GM19395 (cell line): ENCODE measurements at regions not wholly inside any gene's neighbourhood (a gene's known extent, or its start where the extent isn't known, plus 50 kb on each side); places are given as distances from the start of the nearest gene placed in this dataset.

Experiments
- ATAC-seq: cut with Tn5 transposase; IDR thresholded peaks from one replicate; pipeline ENCODE4 v1.9.1; 2021; ENCODE audit warnings: mild to moderate bottlenecking, moderate library complexity; ENCODE audit not compliant: unreplicated experiment

DNA sequence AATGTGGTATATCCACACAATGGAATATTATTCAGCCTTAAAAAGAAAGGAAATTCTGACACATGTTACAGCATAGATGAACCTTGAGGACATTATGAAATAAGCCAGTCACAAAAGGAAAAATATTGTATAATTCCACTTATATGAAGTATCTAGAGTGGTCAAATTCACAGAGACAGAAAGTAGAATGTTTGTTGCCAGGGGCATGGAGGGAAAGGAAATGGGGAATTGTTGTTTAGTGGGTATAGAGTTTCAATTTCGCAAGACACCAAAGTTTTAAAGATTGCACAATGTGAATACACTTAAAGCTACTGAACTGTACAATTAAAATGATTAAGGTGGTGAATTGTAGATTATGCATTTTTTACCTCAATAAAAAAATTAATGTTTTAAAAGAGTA lies 92.9 kb downstream of the TXNL1 start:
- no peak for ATAC-seq

GRCh38 chr18:56542476-56542875 lies 95.9 kb downstream of the TXNL1 start:
- no peak for ATAC-seq

DNA sequence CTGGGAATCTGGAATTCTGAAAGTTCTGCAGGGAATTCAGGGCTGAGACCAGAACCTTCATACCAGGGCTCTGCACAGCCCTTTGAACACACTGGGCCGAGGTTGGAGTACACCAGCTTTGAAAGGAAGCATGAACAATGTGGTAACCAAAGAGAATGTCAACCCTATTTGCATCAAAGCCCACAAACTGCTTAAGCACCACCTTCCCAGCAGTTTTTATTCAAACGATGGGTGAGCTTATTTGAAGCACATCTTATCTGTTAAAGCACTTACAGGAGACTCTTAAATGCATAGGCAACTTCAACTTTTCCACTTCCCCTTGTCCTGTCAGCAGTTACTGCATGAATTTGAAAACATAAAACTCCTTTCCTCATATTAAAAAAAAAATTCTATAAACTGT lies 96.6 kb downstream of the TXNL1 start:
- ATAC-seq = no peak

DNA sequence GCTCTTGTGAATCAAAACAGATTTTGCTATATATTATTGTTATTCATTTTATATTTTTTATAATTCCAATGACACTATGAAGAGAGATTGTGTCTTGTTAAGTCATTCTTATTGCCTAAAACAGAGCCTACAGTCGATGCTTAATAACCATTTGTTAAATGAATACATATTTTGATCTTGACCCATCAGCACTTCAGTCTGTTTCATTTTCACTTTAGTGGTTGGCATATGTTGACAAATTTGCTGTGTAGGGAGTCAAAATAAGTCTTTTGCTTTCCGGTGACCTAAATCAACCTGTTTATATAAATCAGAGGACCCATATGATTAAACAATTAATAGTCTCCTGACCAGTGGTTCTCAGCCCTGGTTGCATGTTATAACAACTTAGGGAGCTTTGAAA lies 97.1 kb downstream of the TXNL1 start:
- ATAC-seq = no peak

DNA sequence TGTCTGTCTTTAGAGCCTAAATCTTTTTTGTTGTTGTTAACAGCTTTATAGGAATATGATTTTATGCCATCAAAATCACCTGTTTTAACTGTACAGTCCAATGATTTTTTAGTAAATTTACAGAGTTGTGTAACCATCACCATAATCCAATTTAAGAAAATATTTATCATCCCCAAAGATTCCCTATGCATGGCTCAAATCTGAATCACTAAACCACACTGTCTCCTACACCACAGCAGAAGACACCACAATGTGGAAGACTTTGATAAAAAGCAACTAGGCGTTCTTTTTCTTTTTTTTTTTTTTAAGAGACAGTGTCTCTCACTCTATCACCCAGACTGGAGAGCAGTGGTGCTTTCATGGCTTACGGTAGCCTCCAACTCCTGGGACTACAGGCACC lies 99.6 kb downstream of the TXNL1 start:
- ATAC-seq = no peak

DNA sequence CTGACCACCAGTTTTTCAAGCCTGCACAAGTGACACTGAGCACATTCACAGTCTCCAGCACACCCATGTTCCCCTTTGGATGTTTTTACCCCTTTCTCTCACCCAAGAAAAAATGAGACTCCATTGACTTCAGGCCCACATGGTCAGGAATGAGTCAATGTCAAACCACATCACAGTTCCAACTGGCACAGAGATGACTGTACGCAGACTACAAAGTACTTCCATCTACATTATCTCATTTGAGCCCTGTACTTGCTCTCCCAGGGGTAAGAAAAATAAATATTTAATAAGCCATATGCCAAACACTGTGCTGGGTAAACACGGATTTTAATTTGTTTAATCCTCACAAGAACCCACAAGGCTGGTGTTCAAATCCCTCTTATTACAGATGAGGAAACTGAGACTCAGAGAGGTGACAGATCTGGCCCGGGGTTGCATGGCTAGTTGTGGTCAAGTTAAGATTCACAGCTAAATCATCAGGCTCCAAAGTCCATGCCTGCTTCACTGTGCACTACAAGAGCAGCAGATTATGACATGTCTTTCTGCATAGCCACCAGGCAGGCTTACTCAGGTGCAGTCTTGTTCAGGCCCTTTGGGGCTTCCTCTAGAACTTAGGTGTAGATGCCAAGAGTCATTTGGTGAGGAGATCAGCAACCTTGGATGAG lies 106.1 kb downstream of the TXNL1 start:
- ATAC-seq = peak; percentile 99

DNA sequence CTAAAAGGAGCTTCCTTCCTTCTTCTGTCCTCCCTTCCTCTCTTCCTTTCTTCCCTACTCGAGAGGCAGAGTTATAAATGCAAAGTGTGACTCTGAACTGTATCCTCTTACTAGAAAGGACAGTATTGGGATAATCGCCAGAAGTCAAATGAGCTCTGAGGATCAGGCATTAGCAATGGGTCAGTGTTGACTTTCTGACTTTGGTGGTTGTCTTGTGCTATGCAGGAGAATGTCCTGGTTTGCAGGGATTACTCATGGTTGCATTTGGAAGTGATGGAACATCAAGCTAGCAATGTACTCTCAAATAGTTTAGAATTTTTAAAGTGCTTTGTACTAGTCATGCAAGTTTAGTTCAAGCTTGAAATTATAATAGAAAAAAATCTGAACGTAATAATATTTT lies 115.6 kb downstream of the TXNL1 start:
- ATAC-seq = no peak

- no peak for ATAC-seq
These were observed 117.1 kb downstream of the TXNL1 start for GRCh38 chr18:56521263-56521662.

DNA sequence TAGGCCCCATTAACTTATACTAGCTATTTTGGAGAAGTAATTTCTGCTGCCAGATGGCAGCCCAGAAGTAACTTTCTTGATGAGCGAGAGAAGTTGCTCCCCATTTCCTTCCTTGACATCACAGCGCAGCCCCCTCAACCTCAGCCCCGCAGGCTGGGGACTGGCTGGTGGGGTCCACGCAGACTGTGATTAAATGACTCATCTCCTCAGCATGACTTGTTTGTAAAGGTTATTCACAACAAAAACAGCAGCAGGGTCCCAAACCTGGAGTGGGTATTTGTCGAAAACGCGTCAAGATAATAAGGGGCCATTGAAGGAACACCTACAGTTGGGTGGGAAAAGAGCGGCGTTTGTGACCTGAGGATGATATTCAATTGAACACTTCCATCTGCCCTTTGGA lies 120.6 kb downstream of the TXNL1 start:
- no peak for ATAC-seq

DNA sequence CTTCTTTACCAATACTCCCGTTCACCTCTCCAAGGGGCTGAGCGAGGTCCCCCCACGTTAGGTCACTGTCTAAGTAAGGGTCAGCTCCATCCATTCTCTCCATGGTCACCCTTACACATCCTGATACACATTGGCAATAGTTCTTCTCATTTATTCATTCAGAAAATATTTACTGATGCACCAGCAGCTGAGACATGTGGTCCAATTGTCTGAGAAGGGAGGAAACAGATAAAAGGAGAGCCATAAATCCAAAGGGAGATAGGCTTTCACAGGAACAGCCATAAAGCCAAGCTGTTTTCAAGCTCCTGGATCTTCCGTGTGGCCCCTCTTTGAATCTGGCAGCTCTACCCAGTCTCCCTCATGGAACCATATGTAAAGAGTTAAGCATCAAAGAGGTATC lies 121.2 kb downstream of the TXNL1 start:
- ATAC-seq = no peak

DNA sequence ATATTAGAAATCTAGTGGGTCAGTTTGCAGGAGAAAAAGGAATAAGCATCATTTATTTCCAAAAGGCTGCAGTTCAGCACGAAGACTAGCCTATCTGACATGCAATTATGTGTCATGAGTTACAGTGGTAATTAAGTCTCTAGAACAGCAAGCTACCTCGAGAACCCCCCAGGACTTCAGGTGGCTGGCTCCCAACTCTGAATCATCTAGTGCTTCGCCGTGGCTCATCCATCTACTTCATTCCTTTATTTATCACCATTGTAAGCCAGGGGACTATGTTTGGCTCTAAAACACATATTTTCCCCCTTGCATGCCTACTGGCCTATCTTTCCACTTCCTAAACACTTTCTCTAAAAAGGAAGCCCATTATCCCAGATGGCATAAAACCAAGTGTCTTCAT lies 121.6 kb downstream of the TXNL1 start:
- no peak for ATAC-seq

DNA sequence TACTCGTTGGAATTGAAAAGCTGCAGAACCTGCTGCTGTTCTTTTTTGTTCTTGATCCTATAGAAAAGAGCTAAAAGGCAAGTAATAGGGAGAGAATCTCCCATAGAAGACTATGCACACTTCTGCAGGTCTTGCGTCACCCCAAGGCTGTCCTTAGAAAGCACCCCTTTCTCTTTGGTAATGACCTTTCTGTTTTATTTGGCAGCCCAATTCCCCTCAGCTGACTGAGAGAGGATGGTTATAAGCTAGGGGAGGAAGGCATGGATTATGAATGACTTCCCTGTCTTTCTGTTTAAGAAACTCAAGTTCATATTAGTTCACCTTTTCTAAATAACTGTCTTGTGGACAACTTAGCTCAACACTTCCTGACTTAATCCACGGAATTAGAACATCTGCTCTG lies 122.9 kb downstream of the TXNL1 start:
- ATAC-seq = no peak

DNA sequence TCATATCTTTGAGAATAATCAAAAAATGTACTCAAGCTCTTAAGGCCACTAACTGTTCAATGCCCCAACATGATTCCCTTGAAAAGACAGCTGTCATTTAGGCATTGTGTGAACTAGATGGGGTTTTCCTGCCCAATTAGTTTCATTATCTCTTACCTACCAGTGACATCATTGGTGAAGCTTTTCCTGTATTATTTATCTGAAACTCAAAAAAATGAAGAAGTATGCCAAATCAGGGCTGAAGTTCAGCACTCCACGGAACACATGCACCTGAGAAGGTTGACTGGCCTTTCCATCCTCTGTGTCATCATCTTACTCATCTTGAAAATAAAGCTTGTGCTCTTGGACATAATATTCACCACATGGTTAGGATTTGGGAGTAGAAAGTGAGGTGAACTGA lies 126.4 kb downstream of the TXNL1 start:
- peak; percentile 58 for ATAC-seq

- no peak for ATAC-seq
These were observed 128.3 kb downstream of the TXNL1 start for GRCh38 chr18:56510108-56510507.

GRCh38 chr18:56509656-56510055 lies 128.7 kb downstream of the TXNL1 start:
- ATAC-seq = no peak

- no peak for ATAC-seq
These were observed 129.9 kb downstream of the TXNL1 start for GRCh38 chr18:56508370-56509036.

GRCh38 chr18:56505971-56506370 lies 132.4 kb downstream of the TXNL1 start:
- no peak for ATAC-seq

DNA sequence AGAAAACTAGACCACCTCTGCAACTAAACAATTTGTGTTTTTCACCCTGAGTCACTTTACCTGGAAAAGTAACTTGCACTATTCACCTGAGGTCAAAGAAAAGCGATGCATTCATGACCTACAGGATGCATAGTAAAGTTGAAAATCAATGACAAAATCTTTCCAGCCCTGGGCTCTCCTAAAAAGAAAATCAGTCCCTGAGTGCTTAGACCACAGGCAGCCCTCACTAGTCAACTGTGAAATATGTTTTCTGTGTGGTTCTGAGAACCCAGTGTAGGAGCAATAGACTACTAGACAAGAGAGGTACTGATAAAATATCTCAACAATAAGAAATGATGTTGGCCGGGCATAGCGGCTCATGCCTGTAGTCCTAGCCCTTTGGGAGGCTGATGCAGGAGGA lies 133.1 kb downstream of the TXNL1 start:
- ATAC-seq = no peak

GRCh38 chr18:56501896-56502295 lies 136.5 kb downstream of the TXNL1 start:
- no peak for ATAC-seq

DNA sequence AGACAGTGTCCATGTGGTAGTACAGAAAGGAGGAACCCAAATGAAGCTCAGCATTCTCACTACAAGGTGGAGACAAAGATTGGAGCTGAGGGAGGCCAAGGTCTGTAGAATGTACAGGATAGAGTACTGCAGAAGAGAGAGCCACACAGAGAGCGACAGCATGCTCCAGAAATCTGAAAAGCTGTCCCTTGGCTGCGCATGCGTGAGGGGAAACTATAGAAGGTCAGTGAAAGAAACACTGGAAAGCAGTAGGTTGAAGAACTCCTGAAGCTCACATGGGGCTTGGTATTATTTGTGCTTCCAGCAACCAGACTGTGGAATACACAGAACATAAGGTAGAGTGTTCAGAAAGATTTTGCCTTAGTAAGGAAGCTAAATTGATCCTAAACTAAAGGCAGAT lies 142.5 kb downstream of the TXNL1 start:
- ATAC-seq = no peak

GRCh38 chr18:56493531-56493930 lies 144.9 kb downstream of the TXNL1 start:
- no peak for ATAC-seq

DNA sequence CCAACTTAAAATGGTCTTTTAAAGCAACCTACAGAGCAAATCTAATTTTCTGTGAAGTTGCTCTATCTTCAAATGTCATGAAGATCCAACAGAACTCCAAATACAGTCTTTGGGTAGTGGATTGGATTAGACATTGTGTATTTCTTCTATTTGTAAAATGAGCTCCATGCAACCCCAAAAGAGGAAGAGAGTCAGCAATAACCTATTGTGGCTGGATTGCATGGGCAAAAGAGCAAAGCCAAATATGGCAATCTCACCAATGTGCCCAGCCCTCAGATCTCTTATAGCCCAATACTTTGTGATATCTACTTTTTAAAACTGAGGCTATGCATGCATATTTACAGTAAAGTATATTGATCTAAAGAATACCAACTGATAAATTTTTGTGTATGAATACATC lies 146.3 kb downstream of the TXNL1 start:
- ATAC-seq = no peak

GRCh38 chr18:56490942-56491341 lies 147.4 kb downstream of the TXNL1 start:
- ATAC-seq = no peak
